CD14-positive monocyte (primary cell): ENCODE measurements at regions not wholly inside any gene's neighbourhood (a gene's known extent, or its start where the extent isn't known, plus 50 kb on each side); places are given as distances from the start of the nearest gene placed in this dataset.

Source experiments
- DNase-seq, 3 donors: peaks; one replicate each; pipeline ENCODE4 v3.0.0-alpha.2; 2011 to 2022
- H2AFZ ChIP-seq: 2 replicates; pipeline ENCODE4 v1.6.0; 2012; ENCODE audit warnings: mild to moderate bottlenecking, low read depth, low read length, inconsistent platforms; ENCODE audit not compliant: insufficient read depth, poor library complexity, severe bottlenecking
- H3K27ac ChIP-seq, 2 donors: 1 replicate in 1 of 2; 2 replicates in 1 of 2; pipeline ENCODE4 v1.5.1; 2012 to 2013; ENCODE audit warnings: low read length in 2 of 2, control low read depth in 1 of 2, inconsistent platforms in 1 of 2, low read depth in 1 of 2, mild to moderate bottlenecking in 1 of 2
- H3K27me3 ChIP-seq, 2 donors: one replicate each; pipeline versions ENCODE4 v1.6.0 to v1.6.1; 2011 to 2013; ENCODE audit warnings: low read length in 2 of 2; ENCODE audit not compliant: control insufficient read depth in 2 of 2, insufficient read depth in 2 of 2
- H3K36me3 ChIP-seq, 2 donors: replicated peaks in 1 of 2; 1 replicate in 1 of 2; 2 replicates in 1 of 2; pipeline versions ENCODE4 v1.5.1 to v1.6.1; 2012 to 2013; ENCODE audit warnings: low read length in 2 of 2, control low read depth in 1 of 2, inconsistent platforms in 1 of 2, mild to moderate bottlenecking in 1 of 2; ENCODE audit not compliant: insufficient read depth in 2 of 2, control insufficient read depth in 1 of 2
- H3K4me1 ChIP-seq, 2 donors: 1 replicate in 1 of 2; 2 replicates in 1 of 2; pipeline versions ENCODE4 v1.5.1 to v1.6.1; 2012 to 2013; ENCODE audit warnings: low read length in 2 of 2, control low read depth in 1 of 2, inconsistent platforms in 1 of 2, mild to moderate bottlenecking in 1 of 2, moderate library complexity in 1 of 2; ENCODE audit not compliant: insufficient read depth in 2 of 2, control insufficient read depth in 1 of 2
- H3K4me2 ChIP-seq: replicated peaks from 2 replicates; pipeline ENCODE3; 2012; ENCODE audit warnings: low read length, moderate library complexity, mild to moderate bottlenecking; ENCODE audit not compliant: poor library complexity, severe bottlenecking; ENCODE audit errors: extremely low read depth
- H3K4me3 ChIP-seq, 3 experiments: fragments of 200-600 bp in 1 of 3; sonication (generic) in 1 of 3; replicated peaks in 1 of 3; 1 replicate in 2 of 3; 2 replicates in 1 of 3; pipeline ENCODE4 v1.5.1; 2011 to 2013; ENCODE audit warnings: low read length in 3 of 3, mild to moderate bottlenecking in 3 of 3, control low read depth in 2 of 3, low read depth in 2 of 3, inconsistent platforms in 1 of 3, moderate library complexity in 1 of 3
- H3K79me2 ChIP-seq: 2 replicates; pipeline ENCODE4 v1.6.0; 2012; ENCODE audit warnings: mild to moderate bottlenecking, control low read depth, inconsistent platforms, low read length, moderate library complexity; ENCODE audit not compliant: insufficient read depth
- H3K9ac ChIP-seq: 2 replicates; pipeline ENCODE4 v1.6.0; 2017; ENCODE audit warnings: low read length, mild to moderate bottlenecking; ENCODE audit not compliant: insufficient read depth, poor library complexity, severe bottlenecking
- H3K9me3 ChIP-seq, 2 donors: replicated peaks in 1 of 2; 1 replicate in 1 of 2; 2 replicates in 1 of 2; pipeline versions ENCODE4 v1.5.1 to v1.6.1; 2012 to 2013; ENCODE audit warnings: low read length in 2 of 2, control low read depth in 1 of 2; ENCODE audit not compliant: control insufficient read depth in 1 of 2, insufficient read depth in 1 of 2
- H4K20me1 ChIP-seq: 2 replicates; pipeline ENCODE4 v1.6.0; 2012; ENCODE audit warnings: mild to moderate bottlenecking, low read length, control low read depth, moderate library complexity; ENCODE audit not compliant: insufficient read depth
- H3K27ac Mint-ChIP-seq, 7 donors: one replicate each; pipeline ENCODE4 v1.8.0; 2020; ENCODE audit warnings: mild to moderate bottlenecking in 7 of 7, mixed read lengths in 7 of 7, moderate library complexity in 6 of 7, inconsistent platforms in 2 of 7
- H3K27me3 Mint-ChIP-seq, 3 donors: one replicate each; pipeline ENCODE4 v1.8.0; 2021 to 2022; ENCODE audit warnings: low read depth in 3 of 3, mild to moderate bottlenecking in 3 of 3, mixed read lengths in 3 of 3, moderate library complexity in 3 of 3, inconsistent platforms in 1 of 3
- H3K36me3 Mint-ChIP-seq, 2 donors: one replicate each; pipeline ENCODE4 v1.8.0; 2020; ENCODE audit warnings: mixed read lengths in 2 of 2, inconsistent platforms in 1 of 2, mild to moderate bottlenecking in 1 of 2
- H3K4me1 Mint-ChIP-seq: one replicate; pipeline ENCODE4 v1.8.0; 2020; ENCODE audit warnings: mild to moderate bottlenecking, mixed read lengths
- H3K4me3 Mint-ChIP-seq, 2 donors: one replicate each; pipeline ENCODE4 v1.8.0; 2020; ENCODE audit warnings: mild to moderate bottlenecking in 2 of 2, mixed read lengths in 2 of 2, moderate library complexity in 1 of 2
- H3K9me3 Mint-ChIP-seq, 7 donors: one replicate each; pipeline ENCODE4 v1.8.0; 2020 to 2022; ENCODE audit warnings: mixed read lengths in 7 of 7, mild to moderate bottlenecking in 6 of 7, moderate library complexity in 6 of 7, inconsistent platforms in 2 of 7
- WGBS: methylation state at CpG from one replicate; pipeline ENCODE4 v1.1.5; 2013; ENCODE audit warnings: missing lambda C conversion rate; ENCODE audit not compliant: insufficient coverage; 5-methylcytosine and 5-hydroxymethylcytosine counted together
- intact Hi-C, 2 donors: fragments of 100-400 bp; cut with micrococcal nuclease; formaldehyde crosslinking; loops; one replicate each; pipeline versions ENCODE4 v1.15.0 to v1.15.1; 2023
- TF ChIP-seq, protein P1 (sequence below): fragments of 200-600 bp; IDR thresholded peaks from one replicate; pipeline ENCODE4 v1.8.0; 2022; ENCODE audit warnings: antibody characterized with exemption, mild to moderate bottlenecking

GRCh38 chr2:150639383-150639782 is 151.9 kb upstream of the RND3 start:
- no peaks in the 10 kb centered on the region for H3K4me1 Mint-ChIP-seq
- H4K20me1 ChIP-seq: no peaks in the 10 kb centered on the region
- no peak overlapping the region for H2AFZ ChIP-seq
- H3K4me1 ChIP-seq: no peaks in the 10 kb centered on the region
- no peak overlapping the region for H3K27ac Mint-ChIP-seq
- H3K27me3 ChIP-seq: no peaks in the 10 kb centered on the region
- H3K4me2 ChIP-seq: no peak overlapping the region
- H3K4me3 Mint-ChIP-seq: no peak overlapping the region
- no peak overlapping the region for H3K4me3 ChIP-seq
- no peak for DNase-seq
- H3K27ac ChIP-seq: no peak overlapping the region
- H3K79me2 ChIP-seq: no peaks in the 10 kb centered on the region
- H3K9me3 Mint-ChIP-seq: peaks cover 0 to 5% (median 2%) of the 10 kb centered on the region in 7 donors
- no peaks in the 10 kb centered on the region for H3K9me3 ChIP-seq
- no peak overlapping the region for H3K9ac ChIP-seq
- intact Hi-C loops: no loop called here
- WGBS: no CpG with 5 or more reads among the region's 3 CpGs
- H3K36me3 Mint-ChIP-seq: no peaks in the 10 kb centered on the region
- no peaks in the 10 kb centered on the region for H3K36me3 ChIP-seq
- TF ChIP-seq, protein P1, sequence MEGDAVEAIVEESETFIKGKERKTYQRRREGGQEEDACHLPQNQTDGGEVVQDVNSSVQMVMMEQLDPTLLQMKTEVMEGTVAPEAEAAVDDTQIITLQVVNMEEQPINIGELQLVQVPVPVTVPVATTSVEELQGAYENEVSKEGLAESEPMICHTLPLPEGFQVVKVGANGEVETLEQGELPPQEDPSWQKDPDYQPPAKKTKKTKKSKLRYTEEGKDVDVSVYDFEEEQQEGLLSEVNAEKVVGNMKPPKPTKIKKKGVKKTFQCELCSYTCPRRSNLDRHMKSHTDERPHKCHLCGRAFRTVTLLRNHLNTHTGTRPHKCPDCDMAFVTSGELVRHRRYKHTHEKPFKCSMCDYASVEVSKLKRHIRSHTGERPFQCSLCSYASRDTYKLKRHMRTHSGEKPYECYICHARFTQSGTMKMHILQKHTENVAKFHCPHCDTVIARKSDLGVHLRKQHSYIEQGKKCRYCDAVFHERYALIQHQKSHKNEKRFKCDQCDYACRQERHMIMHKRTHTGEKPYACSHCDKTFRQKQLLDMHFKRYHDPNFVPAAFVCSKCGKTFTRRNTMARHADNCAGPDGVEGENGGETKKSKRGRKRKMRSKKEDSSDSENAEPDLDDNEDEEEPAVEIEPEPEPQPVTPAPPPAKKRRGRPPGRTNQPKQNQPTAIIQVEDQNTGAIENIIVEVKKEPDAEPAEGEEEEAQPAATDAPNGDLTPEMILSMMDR: no peak
- H3K27me3 Mint-ChIP-seq: no peaks in the 10 kb centered on the region

DNA sequence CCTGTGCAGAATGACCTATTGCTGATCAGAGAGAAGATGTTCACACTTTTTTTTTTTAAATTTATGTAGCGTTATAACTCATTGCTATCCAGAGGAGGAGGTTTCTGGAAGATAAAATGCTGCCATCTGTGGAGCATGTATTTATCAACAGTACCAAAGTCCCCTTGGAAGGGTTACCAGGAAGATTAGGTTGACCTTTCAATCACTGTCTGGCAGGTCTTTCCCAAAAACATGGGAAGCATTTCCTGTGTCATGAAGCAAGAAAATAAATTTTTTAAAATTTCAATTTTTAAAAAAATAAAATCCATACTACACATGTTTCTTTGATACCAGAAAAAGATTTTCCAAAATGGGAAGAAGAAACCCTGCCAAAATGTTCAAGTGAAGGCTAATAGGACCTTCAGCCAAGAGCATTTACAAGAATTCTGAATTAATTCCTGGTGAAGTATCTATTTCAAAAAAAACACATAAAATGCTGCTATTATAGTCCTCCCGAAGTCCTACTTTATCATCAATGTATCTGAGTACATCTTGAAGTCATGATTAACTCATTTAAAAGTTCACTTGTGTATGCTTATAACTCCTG is 143.9 kb upstream of the RND3 start:
- H4K20me1 ChIP-seq: no peaks in the 10 kb centered on the region
- Mint-ChIP-seq H3K36me3 (no peaks in the 10 kb centered on the region), H3K4me1 (no peaks in the 10 kb centered on the region), H3K27ac (no peak overlapping the region), H3K27me3 (peaks cover 0 to 2% (median 0%) of the 10 kb centered on the region in 3 donors), H3K9me3 (peaks cover under 1 to 8% (median 5%) of the 10 kb centered on the region in 7 donors), H3K4me3 (no peak overlapping the region)
- H3K4me2 ChIP-seq: no peak overlapping the region
- no peak overlapping the region for H3K4me3 ChIP-seq
- no peaks in the 10 kb centered on the region for H3K4me1 ChIP-seq
- WGBS: 100% methylated on average over 2 of the region's 2 CpGs
- TF ChIP-seq, protein P1: no peak
- DNase-seq: no peak
- no peak overlapping the region for H2AFZ ChIP-seq
- no peaks in the 10 kb centered on the region for H3K27me3 ChIP-seq
- peaks cover 0 to 2% of the 10 kb centered on the region in 2 donors for H3K9me3 ChIP-seq
- H3K27ac ChIP-seq: no peak overlapping the region
- no peaks in the 10 kb centered on the region for H3K36me3 ChIP-seq
- H3K9ac ChIP-seq: no peak overlapping the region
- H3K79me2 ChIP-seq: no peaks in the 10 kb centered on the region
- intact Hi-C loops: no loop called here
